SK-N-SH treated with all-trans-retinoic acid at 6 μM for 48 hours (cell line): ENCODE measurements at regions not wholly inside any gene's neighbourhood (a gene's known extent, or its start where the extent isn't known, plus 50 kb on each side); places are given as distances from the start of the nearest gene placed in this dataset.

Experiments used
- CSDC2 ChIP-seq: fragments of 250-450 bp; sonication (Bioruptor Pico); IDR thresholded peaks from 2 replicates; pipeline ENCODE4 v1.5.0; 2020; ENCODE audit warnings: mild to moderate bottlenecking, moderate library complexity
- ESRRG ChIP-seq: fragments of 250-450 bp; sonication (Bioruptor Pico); IDR thresholded peaks from 2 replicates; pipeline ENCODE4 v1.6.1; 2021; ENCODE audit warnings: mild to moderate bottlenecking
- ISL1 ChIP-seq: fragments of 250-450 bp; sonication (Bioruptor Pico); IDR thresholded peaks from 2 replicates; pipeline ENCODE4 v2.1.2; 2022; ENCODE audit warnings: mild to moderate bottlenecking, moderate library complexity
- TCF4 ChIP-seq: fragments of 250-450 bp; sonication (Bioruptor Pico); IDR thresholded peaks from 2 replicates; pipeline ENCODE4 v1.8.0; 2021; ENCODE audit warnings: mild to moderate bottlenecking, moderate library complexity, borderline replicate concordance
- TOX ChIP-seq: fragments of 250-450 bp; sonication (Bioruptor Pico); IDR thresholded peaks from 2 replicates; pipeline ENCODE4 v1.8.0; 2021; ENCODE audit warnings: mild to moderate bottlenecking, moderate library complexity, borderline replicate concordance
- ZC3H10 ChIP-seq: fragments of 250-450 bp; sonication (Bioruptor Pico); IDR thresholded peaks from 2 replicates; pipeline ENCODE4 v1.5.1; 2021; ENCODE audit warnings: mild to moderate bottlenecking, moderate library complexity
- ZFP3 ChIP-seq: fragments of 250-450 bp; sonication (Bioruptor Pico); IDR thresholded peaks from 2 replicates; pipeline ENCODE4 v1.5.0; 2020; ENCODE audit warnings: mild to moderate bottlenecking, moderate library complexity
- ZFP30 ChIP-seq: fragments of 450-650 bp; formaldehyde crosslinking; IDR thresholded peaks from 2 replicates; pipeline ENCODE4 v1.5.0; 2022; ENCODE audit warnings: mild to moderate bottlenecking, moderate library complexity
- TF ChIP-seq, protein P1 (sequence below): fragments of 250-450 bp; sonication (Bioruptor Pico); IDR thresholded peaks from 2 replicates; pipeline ENCODE4 v1.5.1; 2020; ENCODE audit warnings: low read depth, mild to moderate bottlenecking, moderate library complexity

DNA sequence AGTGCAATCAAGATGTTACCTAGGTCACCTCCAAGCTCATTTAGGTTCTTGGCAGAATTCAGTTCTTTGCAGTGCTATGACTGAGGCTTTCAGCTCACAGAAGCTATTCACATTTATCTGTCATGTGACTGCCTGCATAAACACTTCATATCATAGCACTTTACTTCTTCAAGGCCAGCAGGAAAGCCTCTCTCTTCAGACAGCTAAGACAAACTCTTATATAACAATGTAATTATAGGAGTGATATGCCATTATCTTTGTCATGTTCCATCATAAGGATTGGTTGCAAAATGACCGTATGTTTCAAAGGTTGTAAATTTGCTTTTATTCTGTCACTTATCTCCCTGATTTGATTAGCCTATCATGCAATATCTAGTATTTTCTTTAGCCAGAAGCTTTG, 78.8 kb upstream of the TMEM196 start:
- no peak for TF ChIP-seq ISL1 (CRISPR knock-in tag)
- TF ChIP-seq TOX: no peak
- TF ChIP-seq ZC3H10 (CRISPR knock-in tag): no peak
- no peak for TF ChIP-seq ESRRG
- TF ChIP-seq, protein P1, sequence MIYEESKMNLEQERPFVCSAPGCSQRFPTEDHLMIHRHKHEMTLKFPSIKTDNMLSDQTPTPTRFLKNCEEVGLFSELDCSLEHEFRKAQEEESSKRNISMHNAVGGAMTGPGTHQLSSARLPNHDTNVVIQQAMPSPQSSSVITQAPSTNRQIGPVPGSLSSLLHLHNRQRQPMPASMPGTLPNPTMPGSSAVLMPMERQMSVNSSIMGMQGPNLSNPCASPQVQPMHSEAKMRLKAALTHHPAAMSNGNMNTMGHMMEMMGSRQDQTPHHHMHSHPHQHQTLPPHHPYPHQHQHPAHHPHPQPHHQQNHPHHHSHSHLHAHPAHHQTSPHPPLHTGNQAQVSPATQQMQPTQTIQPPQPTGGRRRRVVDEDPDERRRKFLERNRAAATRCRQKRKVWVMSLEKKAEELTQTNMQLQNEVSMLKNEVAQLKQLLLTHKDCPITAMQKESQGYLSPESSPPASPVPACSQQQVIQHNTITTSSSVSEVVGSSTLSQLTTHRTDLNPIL (CRISPR knock-in tag): no peak
- TF ChIP-seq CSDC2 (CRISPR knock-in tag): no peak
- no peak for TF ChIP-seq ZFP30 (CRISPR knock-in tag)
- no peak for TF ChIP-seq ZFP3 (CRISPR knock-in tag)
- TF ChIP-seq TCF4 (CRISPR knock-in tag): no peak
